CD8-positive, alpha-beta memory T cell (primary cell): ENCODE measurements at regions not wholly inside any gene's neighbourhood (a gene's known extent, or its start where the extent isn't known, plus 50 kb on each side); places are given as distances from the start of the nearest gene placed in this dataset.
"Not testable (repeated sequence)": the region's sequence is repeated elsewhere in the genome, so short reads cannot be mapped to it uniquely, and the experiment has no call there.

Source experiments
- CTCF ChIA-PET: fragments of 350-600 bp; sonication (Branson Sonifier 250); formaldehyde crosslinking; loops from one replicate; lab custom pipeline; 2021; ENCODE audit warnings: antibody characterized with exemption; lab: Charles Lee
- POLR2A ChIA-PET: fragments of 350-600 bp; sonication (Branson Sonifier 250); formaldehyde crosslinking; loops from one replicate; lab custom pipeline; 2021; ENCODE audit warnings: antibody characterized with exemption; lab: Charles Lee
- DNase-seq, 5 donors: peaks; one replicate each; pipeline versions ENCODE4 v3.0.0 to v3.0.0-alpha.2; 2020 to 2022; ENCODE audit warnings: mixed read lengths in 1 of 5
- H3K27ac ChIP-seq: one replicate; pipeline ENCODE4 v1.7.0; 2013; ENCODE audit warnings: low read depth, mild to moderate bottlenecking, low read length, moderate library complexity
- H3K27me3 ChIP-seq: 2 replicates; pipeline ENCODE4 v1.7.0; 2013; ENCODE audit warnings: low read length, mild to moderate bottlenecking; ENCODE audit not compliant: insufficient read depth, poor library complexity, severe bottlenecking
- H3K36me3 ChIP-seq: 2 replicates; pipeline ENCODE4 v1.7.0; 2013; ENCODE audit warnings: mild to moderate bottlenecking, low read length, moderate library complexity; ENCODE audit not compliant: insufficient read depth
- H3K4me1 ChIP-seq: 2 replicates; pipeline ENCODE4 v1.7.0; 2013; ENCODE audit warnings: mild to moderate bottlenecking, low read length, moderate library complexity; ENCODE audit not compliant: insufficient read depth
- H3K4me3 ChIP-seq: 2 replicates; pipeline ENCODE4 v1.7.0; 2013; ENCODE audit warnings: mild to moderate bottlenecking, low read length
- H3K9me3 ChIP-seq: 2 replicates; pipeline ENCODE4 v1.7.0; 2013; ENCODE audit warnings: mild to moderate bottlenecking, low read length
- H3K27ac Mint-ChIP-seq, 8 donors: one replicate each; pipeline ENCODE4 v1.8.0; 2020 to 2021; ENCODE audit warnings: mixed read lengths in 8 of 8, mild to moderate bottlenecking in 6 of 8, inconsistent platforms in 3 of 8, moderate library complexity in 3 of 8
- H3K27me3 Mint-ChIP-seq, 2 donors: one replicate each; pipeline ENCODE4 v1.8.0; 2020 to 2021; ENCODE audit warnings: mixed read lengths in 2 of 2, mild to moderate bottlenecking in 1 of 2, moderate library complexity in 1 of 2
- H3K36me3 Mint-ChIP-seq, 3 donors: one replicate each; pipeline ENCODE4 v1.8.0; 2020 to 2021; ENCODE audit warnings: mixed read lengths in 3 of 3, inconsistent platforms in 1 of 3, mild to moderate bottlenecking in 1 of 3
- H3K4me1 Mint-ChIP-seq, 3 donors: one replicate each; pipeline ENCODE4 v1.8.0; 2020 to 2021; ENCODE audit warnings: mixed read lengths in 3 of 3, inconsistent platforms in 1 of 3, mild to moderate bottlenecking in 1 of 3
- H3K4me3 Mint-ChIP-seq, 7 donors: one replicate each; pipeline ENCODE4 v1.8.0; 2020 to 2021; ENCODE audit warnings: mixed read lengths in 7 of 7, mild to moderate bottlenecking in 6 of 7, moderate library complexity in 4 of 7, inconsistent platforms in 2 of 7
- H3K9me3 Mint-ChIP-seq, 5 donors: one replicate each; pipeline ENCODE4 v1.8.0; 2020 to 2022; ENCODE audit warnings: mixed read lengths in 5 of 5, mild to moderate bottlenecking in 3 of 5, moderate library complexity in 2 of 5, inconsistent platforms in 1 of 5

- Histone ChIP-seq H3K4me1 (no peaks in the 10 kb centered on the region), H3K9me3 (no peaks in the 10 kb centered on the region), H3K27ac (no peak overlapping the region), H3K36me3 (no peaks in the 10 kb centered on the region), H3K4me3 (no peak overlapping the region), H3K27me3 (no peaks in the 10 kb centered on the region)
- peaks cover 4 to 6% of the 10 kb centered on the region in 2 donors for H3K27me3 Mint-ChIP-seq
- H3K4me3 Mint-ChIP-seq: no peak overlapping the region
- no peaks in the 10 kb centered on the region for H3K36me3 Mint-ChIP-seq
- H3K27ac Mint-ChIP-seq: no peak overlapping the region
- no peaks in the 10 kb centered on the region for H3K4me1 Mint-ChIP-seq
- H3K9me3 Mint-ChIP-seq: no peaks in the 10 kb centered on the region
- no peak for DNase-seq
- ChIA-PET POLR2A (no interaction called here), CTCF (no interaction called here)
These were observed 222.8 kb downstream of the RAB11FIP2 start for GRCh38 chr10:117823980-117824379.

- H3K36me3 Mint-ChIP-seq: no peaks in the 10 kb centered on the region
- H3K4me3 ChIP-seq: peak overlapping the region; percentile 30
- H3K4me3 Mint-ChIP-seq: peak overlapping the region in 6 of 7 donors; percentile 19 to 76 (median 66)
- H3K4me1 Mint-ChIP-seq: peaks cover 15 to 21% (median 15%) of the 10 kb centered on the region in 3 donors
- DNase-seq: no peak
- no peaks in the 10 kb centered on the region for H3K9me3 ChIP-seq
- ChIA-PET POLR2A (no interaction called here), CTCF (interaction anchor here (0.8 kb wide), 1 partner anchor 13 kb away, joined by 3 read pairs; no protein-coding TSS in a partner anchor)
- H3K27me3 Mint-ChIP-seq: no peaks in the 10 kb centered on the region
- H3K27me3 ChIP-seq: no peaks in the 10 kb centered on the region
- H3K27ac Mint-ChIP-seq: peak overlapping the region in 2 of 8 donors; percentile 65 to 75
- H3K4me1 ChIP-seq: peaks cover 7% of the 10 kb centered on the region
- no peaks in the 10 kb centered on the region for H3K36me3 ChIP-seq
- H3K27ac ChIP-seq: no peak overlapping the region
- peaks cover 0 to 4% (median 0%) of the 10 kb centered on the region in 5 donors for H3K9me3 Mint-ChIP-seq
These were observed 216.5 kb downstream of the RAB11FIP2 start for GRCh38 chr10:117830205-117830604.

- Mint-ChIP-seq H3K27me3 (no peaks in the 10 kb centered on the region), H3K4me1 (peaks cover 15 to 21% (median 15%) of the 10 kb centered on the region in 3 donors), H3K27ac (peak overlapping the region in 6 of 8 donors; percentile 34 to 75 (median 60)), H3K4me3 (peak overlapping the region; percentile 19 to 76 (median 67)), H3K9me3 (peaks cover 0 to 4% (median 0%) of the 10 kb centered on the region in 5 donors), H3K36me3 (no peaks in the 10 kb centered on the region)
- H3K4me1 ChIP-seq: peaks cover 7% of the 10 kb centered on the region
- no peaks in the 10 kb centered on the region for H3K27me3 ChIP-seq
- CTCF ChIA-PET: interaction anchor here (0.8 kb wide), 1 partner anchor 12 kb away, joined by 3 read pairs; no protein-coding TSS in a partner anchor
- POLR2A ChIA-PET: no interaction called here
- H3K36me3 ChIP-seq: no peaks in the 10 kb centered on the region
- DNase-seq: peak in 2 of 5 donors; percentile 11 to 22
- no peaks in the 10 kb centered on the region for H3K9me3 ChIP-seq
- H3K27ac ChIP-seq: no peak overlapping the region
- H3K4me3 ChIP-seq: peak overlapping the region; percentile 30
These were observed 215.9 kb downstream of the RAB11FIP2 start for GRCh38 chr10:117830787-117831212.

GRCh38 chr10:117838500-117839498 lies 207.9 kb downstream of the RAB11FIP2 start:
- H3K9me3 Mint-ChIP-seq, H3K9me3 ChIP-seq, CTCF ChIA-PET, H3K27me3 ChIP-seq, H3K4me1 ChIP-seq, H3K27ac ChIP-seq, H3K36me3 ChIP-seq, H3K4me1 Mint-ChIP-seq, H3K4me3 ChIP-seq, DNase-seq, H3K36me3 Mint-ChIP-seq, POLR2A ChIA-PET, H3K27ac Mint-ChIP-seq: not testable (repeated sequence)
- Mint-ChIP-seq H3K27me3 (peaks cover 0 to 30% of the 10 kb centered on the region in 2 donors), H3K4me3 (peak overlapping the region in 3 of 7 donors; percentile 12 to 64 (median 41))

GRCh38 chr10:117856426-117856825 lies 190.3 kb downstream of the RAB11FIP2 start:
- H3K36me3 ChIP-seq, POLR2A ChIA-PET, H3K27me3 Mint-ChIP-seq, H3K4me1 ChIP-seq, H3K4me3 ChIP-seq, H3K4me3 Mint-ChIP-seq, DNase-seq, H3K27ac Mint-ChIP-seq, H3K36me3 Mint-ChIP-seq, H3K9me3 Mint-ChIP-seq, CTCF ChIA-PET, H3K4me1 Mint-ChIP-seq, H3K27ac ChIP-seq, H3K9me3 ChIP-seq, H3K27me3 ChIP-seq: not testable (repeated sequence)

- Mint-ChIP-seq H3K4me1 (no peaks in the 10 kb centered on the region), H3K27me3 (peaks cover 2 to 6% of the 10 kb centered on the region in 2 donors), H3K27ac (no peak overlapping the region), H3K4me3 (no peak overlapping the region), H3K9me3 (no peaks in the 10 kb centered on the region), H3K36me3 (no peaks in the 10 kb centered on the region)
- ChIA-PET POLR2A (no interaction called here), CTCF (no interaction called here)
- Histone ChIP-seq H3K36me3 (no peaks in the 10 kb centered on the region), H3K9me3 (no peaks in the 10 kb centered on the region), H3K4me3 (no peak overlapping the region), H3K27me3 (no peaks in the 10 kb centered on the region), H3K4me1 (no peaks in the 10 kb centered on the region), H3K27ac (no peak overlapping the region)
- no peak for DNase-seq
These were observed 186.6 kb downstream of the RAB11FIP2 start for GRCh38 chr10:117860135-117860534.

GRCh38 chr10:117860823-117861222 lies 185.9 kb downstream of the RAB11FIP2 start:
- Histone ChIP-seq H3K4me1 (no peaks in the 10 kb centered on the region), H3K36me3 (no peaks in the 10 kb centered on the region), H3K4me3 (no peak overlapping the region), H3K9me3 (no peaks in the 10 kb centered on the region), H3K27ac (no peak overlapping the region), H3K27me3 (no peaks in the 10 kb centered on the region)
- POLR2A ChIA-PET: no interaction called here
- CTCF ChIA-PET: no interaction called here
- H3K36me3 Mint-ChIP-seq: no peaks in the 10 kb centered on the region
- no peak overlapping the region for H3K4me3 Mint-ChIP-seq
- H3K9me3 Mint-ChIP-seq: no peaks in the 10 kb centered on the region
- no peak overlapping the region for H3K27ac Mint-ChIP-seq
- peaks cover 2 to 7% of the 10 kb centered on the region in 2 donors for H3K27me3 Mint-ChIP-seq
- H3K4me1 Mint-ChIP-seq: no peaks in the 10 kb centered on the region
- no peak for DNase-seq

GRCh38 chr10:117861329-117861728 lies 185.4 kb downstream of the RAB11FIP2 start:
- H3K4me3 ChIP-seq: no peak overlapping the region
- DNase-seq: no peak
- POLR2A ChIA-PET: no interaction called here
- no peak overlapping the region for H3K27ac Mint-ChIP-seq
- no peaks in the 10 kb centered on the region for H3K4me1 ChIP-seq
- H3K27me3 Mint-ChIP-seq: peaks cover 2 to 7% of the 10 kb centered on the region in 2 donors
- no peaks in the 10 kb centered on the region for H3K9me3 Mint-ChIP-seq
- no peak overlapping the region for H3K4me3 Mint-ChIP-seq
- H3K4me1 Mint-ChIP-seq: no peaks in the 10 kb centered on the region
- H3K9me3 ChIP-seq: no peaks in the 10 kb centered on the region
- CTCF ChIA-PET: no interaction called here
- H3K27me3 ChIP-seq: no peaks in the 10 kb centered on the region
- H3K36me3 Mint-ChIP-seq: no peaks in the 10 kb centered on the region
- no peak overlapping the region for H3K27ac ChIP-seq
- no peaks in the 10 kb centered on the region for H3K36me3 ChIP-seq
